Neural cell (in vitro differentiated cells): ENCODE measurements at regions not wholly inside any gene's neighbourhood (a gene's known extent, or its start where the extent isn't known, plus 50 kb on each side); places are given as distances from the start of the nearest gene placed in this dataset.

Experiments used
- H2AFZ ChIP-seq: fragments of 200-600, 300-800 bp; sonication (generic), shearing (Covaris generic); 2 replicates; pipeline ENCODE4 v1.6.0; 2014; ENCODE audit warnings: low read depth, mild to moderate bottlenecking, antibody characterized with exemption, low read length, moderate library complexity
- H3F3A ChIP-seq: fragments of 200-600 bp; shearing (Covaris generic); 2 replicates; pipeline ENCODE4 v1.6.1; 2016; ENCODE audit warnings: mild to moderate bottlenecking, moderate library complexity, mixed read lengths, antibody characterized with exemption, low read length; ENCODE audit not compliant: insufficient read depth, poor library complexity, severe bottlenecking
- H3K27ac ChIP-seq: fragments of 200-600, 300-800 bp; sonication (generic), shearing (Covaris generic); 2 replicates; pipeline ENCODE4 v1.5.1; 2014; ENCODE audit warnings: mild to moderate bottlenecking, low read length, moderate library complexity
- H3K27me3 ChIP-seq: fragments of 300-800, 200-600 bp; sonication (generic), shearing (Covaris generic); 2 replicates; pipeline ENCODE4 v1.6.0; 2014; ENCODE audit warnings: mild to moderate bottlenecking, low read depth, low read length, moderate library complexity; ENCODE audit not compliant: insufficient read depth
- H3K36me3 ChIP-seq: fragments of 300-800, 200-600 bp; sonication (generic), shearing (Covaris generic); 2 replicates; pipeline ENCODE4 v1.5.1; 2014; ENCODE audit warnings: mild to moderate bottlenecking, antibody characterized with exemption, low read length, moderate library complexity; ENCODE audit not compliant: insufficient read depth
- H3K4me2 ChIP-seq: fragments of 300-800, 200-600 bp; sonication (generic), shearing (Covaris generic); 2 replicates; pipeline ENCODE4 v1.6.0; 2014; ENCODE audit warnings: mild to moderate bottlenecking, low read length
- H3K4me3 ChIP-seq: fragments of 300-800, 200-600 bp; sonication (generic), shearing (Covaris generic); 2 replicates; pipeline ENCODE4 v1.5.1; 2014; ENCODE audit warnings: mild to moderate bottlenecking, low read length, moderate library complexity
- H3K79me2 ChIP-seq: fragments of 200-600 bp; shearing (Covaris generic); replicated peaks from 2 replicates; pipeline ENCODE4 v1.6.0; 2014; ENCODE audit warnings: mild to moderate bottlenecking, low read length, moderate library complexity; ENCODE audit not compliant: insufficient read depth
- H3K9ac ChIP-seq: fragments of 300-800, 200-600 bp; sonication (generic), shearing (Covaris generic); 2 replicates; pipeline ENCODE4 v1.6.1; 2016; ENCODE audit warnings: mild to moderate bottlenecking, low read length, mixed read lengths
- H3K9me2 ChIP-seq: fragments of 200-600 bp; shearing (Covaris generic); 2 replicates; pipeline ENCODE4 v1.6.1; 2016; ENCODE audit warnings: mild to moderate bottlenecking, low read length, mixed read lengths; ENCODE audit not compliant: insufficient read depth
- H3K9me3 ChIP-seq: fragments of 200-600, 300-800 bp; sonication (generic), shearing (Covaris generic); 2 replicates; pipeline ENCODE4 v1.6.1; 2016; ENCODE audit warnings: mild to moderate bottlenecking, mixed run types, low read length, moderate library complexity, mixed read lengths
- H4K20me1 ChIP-seq: fragments of 200-600 bp; shearing (Covaris generic); 2 replicates; pipeline ENCODE4 v1.6.1; 2016; ENCODE audit warnings: mild to moderate bottlenecking, mixed run types; ENCODE audit not compliant: insufficient read depth
- CTCF ChIP-seq: fragments of 450-650 bp; IDR thresholded peaks from 2 replicates; pipeline ENCODE4 v1.5.1; 2014; ENCODE audit warnings: antibody characterized with exemption, mild to moderate bottlenecking, moderate library complexity; ENCODE audit not compliant: poor library complexity, severe bottlenecking
- EP300 ChIP-seq: fragments of 450-650 bp; conservative IDR thresholded peaks from 2 replicates; pipeline ENCODE4 v1.6.1; 2014; ENCODE audit warnings: antibody characterized with exemption, mild to moderate bottlenecking, moderate library complexity; ENCODE audit not compliant: poor library complexity, severe bottlenecking
- EZH2 ChIP-seq: fragments of 200-600, 300-800 bp; shearing (Covaris generic), sonication (generic); IDR thresholded peaks from 2 replicates; pipeline ENCODE4 v1.6.1; 2014; ENCODE audit warnings: antibody characterized with exemption, low read length, borderline replicate concordance, mild to moderate bottlenecking; ENCODE audit not compliant: insufficient read depth, poor library complexity, severe bottlenecking
- MXI1 ChIP-seq: fragments of 450-650 bp; conservative IDR thresholded peaks from 2 replicates; pipeline ENCODE4 v1.6.1; 2014; ENCODE audit warnings: antibody characterized with exemption, mild to moderate bottlenecking; ENCODE audit not compliant: poor library complexity, severe bottlenecking
- POLR2AphosphoS5 ChIP-seq: IDR thresholded peaks from 2 replicates; pipeline ENCODE4 v1.6.1; 2012
- RAD21 ChIP-seq: fragments of 450-650 bp; conservative IDR thresholded peaks from 2 replicates; pipeline ENCODE4 v1.6.1; 2014; ENCODE audit warnings: antibody characterized with exemption, mild to moderate bottlenecking, moderate library complexity
- SMC3 ChIP-seq: fragments of 450-650 bp; conservative IDR thresholded peaks from 2 replicates; pipeline ENCODE4 v1.6.1; 2014; ENCODE audit warnings: antibody characterized with exemption, mild to moderate bottlenecking, moderate library complexity; ENCODE audit not compliant: poor library complexity
- TAF1 ChIP-seq: IDR thresholded peaks from 2 replicates; pipeline ENCODE4 v1.6.1; 2012; ENCODE audit warnings: low read depth
- TF ChIP-seq, protein P1 (sequence below): IDR thresholded peaks from 2 replicates; pipeline ENCODE4 v1.6.1; 2012; ENCODE audit warnings: borderline replicate concordance

- Histone ChIP-seq H3K4me3 (no peak overlapping the region), H3K27ac (no peak overlapping the region), H4K20me1 (no peaks in the 10 kb centered on the region), H3K4me2 (no peak overlapping the region), H3K79me2 (no peaks in the 10 kb centered on the region), H3K9me3 (no peaks in the 10 kb centered on the region), H3K36me3 (no peaks in the 10 kb centered on the region), H3F3A (no peaks in the 10 kb centered on the region), H3K27me3 (no peaks in the 10 kb centered on the region), H2AFZ (no peak overlapping the region), H3K9ac (no peak overlapping the region), H3K9me2 (no peaks in the 10 kb centered on the region)
- TF ChIP-seq EP300 (no peak), TAF1 (no peak), RAD21 (no peak), CTCF (no peak)
These were observed 124.8 kb upstream of the SLC1A3 start for GRCh38 chr5:36481454-36482120.

DNA sequence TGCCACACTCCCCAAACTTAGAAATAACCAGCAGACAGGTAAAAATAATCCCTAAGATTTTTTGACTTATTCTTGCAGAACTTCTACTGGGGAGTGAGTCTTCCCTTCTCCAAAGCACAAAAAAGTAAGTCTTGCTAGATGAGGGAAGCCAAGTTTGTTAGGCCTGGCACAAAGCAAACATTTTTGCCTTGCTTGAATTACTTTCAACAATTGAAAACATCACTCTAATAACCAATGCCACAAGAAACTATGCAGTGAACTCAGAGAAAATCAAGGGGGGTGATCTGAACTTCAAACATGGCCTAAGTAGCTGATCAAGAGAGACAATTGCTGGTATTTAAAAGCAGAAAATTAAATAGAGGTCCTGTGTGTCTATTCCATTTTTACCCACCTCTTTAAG lies 123.6 kb upstream of the SLC1A3 start:
- Histone ChIP-seq H3F3A (no peaks in the 10 kb centered on the region), H3K9ac (no peak overlapping the region), H3K27ac (no peak overlapping the region), H3K9me2 (no peaks in the 10 kb centered on the region), H3K79me2 (no peaks in the 10 kb centered on the region), H3K4me2 (no peak overlapping the region), H3K9me3 (no peaks in the 10 kb centered on the region), H4K20me1 (no peaks in the 10 kb centered on the region), H3K36me3 (no peaks in the 10 kb centered on the region), H3K4me3 (no peak overlapping the region), H2AFZ (no peak overlapping the region), H3K27me3 (no peaks in the 10 kb centered on the region)
- no peak for TF ChIP-seq TAF1
- TF ChIP-seq EP300: no peak
- TF ChIP-seq EZH2: no peak
- no peak for TF ChIP-seq POLR2AphosphoS5
- no peak for TF ChIP-seq SMC3
- TF ChIP-seq RAD21: no peak
- TF ChIP-seq MXI1: no peak
- no peak for TF ChIP-seq CTCF
- TF ChIP-seq, protein P1, sequence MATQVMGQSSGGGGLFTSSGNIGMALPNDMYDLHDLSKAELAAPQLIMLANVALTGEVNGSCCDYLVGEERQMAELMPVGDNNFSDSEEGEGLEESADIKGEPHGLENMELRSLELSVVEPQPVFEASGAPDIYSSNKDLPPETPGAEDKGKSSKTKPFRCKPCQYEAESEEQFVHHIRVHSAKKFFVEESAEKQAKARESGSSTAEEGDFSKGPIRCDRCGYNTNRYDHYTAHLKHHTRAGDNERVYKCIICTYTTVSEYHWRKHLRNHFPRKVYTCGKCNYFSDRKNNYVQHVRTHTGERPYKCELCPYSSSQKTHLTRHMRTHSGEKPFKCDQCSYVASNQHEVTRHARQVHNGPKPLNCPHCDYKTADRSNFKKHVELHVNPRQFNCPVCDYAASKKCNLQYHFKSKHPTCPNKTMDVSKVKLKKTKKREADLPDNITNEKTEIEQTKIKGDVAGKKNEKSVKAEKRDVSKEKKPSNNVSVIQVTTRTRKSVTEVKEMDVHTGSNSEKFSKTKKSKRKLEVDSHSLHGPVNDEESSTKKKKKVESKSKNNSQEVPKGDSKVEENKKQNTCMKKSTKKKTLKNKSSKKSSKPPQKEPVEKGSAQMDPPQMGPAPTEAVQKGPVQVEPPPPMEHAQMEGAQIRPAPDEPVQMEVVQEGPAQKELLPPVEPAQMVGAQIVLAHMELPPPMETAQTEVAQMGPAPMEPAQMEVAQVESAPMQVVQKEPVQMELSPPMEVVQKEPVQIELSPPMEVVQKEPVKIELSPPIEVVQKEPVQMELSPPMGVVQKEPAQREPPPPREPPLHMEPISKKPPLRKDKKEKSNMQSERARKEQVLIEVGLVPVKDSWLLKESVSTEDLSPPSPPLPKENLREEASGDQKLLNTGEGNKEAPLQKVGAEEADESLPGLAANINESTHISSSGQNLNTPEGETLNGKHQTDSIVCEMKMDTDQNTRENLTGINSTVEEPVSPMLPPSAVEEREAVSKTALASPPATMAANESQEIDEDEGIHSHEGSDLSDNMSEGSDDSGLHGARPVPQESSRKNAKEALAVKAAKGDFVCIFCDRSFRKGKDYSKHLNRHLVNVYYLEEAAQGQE: no peak
